Osteoblast (primary cell): ENCODE measurements at regions not wholly inside any gene's neighbourhood (a gene's known extent, or its start where the extent isn't known, plus 50 kb on each side); places are given as distances from the start of the nearest gene placed in this dataset.

Source experiments
- DNase-seq: peaks from one replicate; pipeline ENCODE4 v3.0.0; 2011; ENCODE audit warnings: low spot score, mixed read lengths; ENCODE audit not compliant: insufficient read length; ENCODE audit errors: missing footprints
- H2AFZ ChIP-seq: 2 replicates; pipeline ENCODE4 v1.6.0; 2011; ENCODE audit warnings: mild to moderate bottlenecking, low read length
- H3K27ac ChIP-seq: 2 replicates; pipeline ENCODE4 v1.5.1; 2011; ENCODE audit warnings: mild to moderate bottlenecking, low read depth, low read length, moderate library complexity
- H3K27me3 ChIP-seq: 2 replicates; pipeline ENCODE4 v1.6.0; 2012; ENCODE audit warnings: mild to moderate bottlenecking, control low read depth, inconsistent platforms, low read length, moderate library complexity; ENCODE audit not compliant: insufficient read depth
- H3K36me3 ChIP-seq: 2 replicates; pipeline ENCODE4 v1.5.1; 2011; ENCODE audit warnings: mild to moderate bottlenecking, low read length, control low read depth, moderate library complexity; ENCODE audit not compliant: insufficient read depth
- H3K4me1 ChIP-seq: 2 replicates; pipeline ENCODE4 v1.5.1; 2011; ENCODE audit warnings: mild to moderate bottlenecking, low read length, control low read depth, moderate library complexity; ENCODE audit not compliant: insufficient read depth
- H3K4me2 ChIP-seq: 2 replicates; pipeline ENCODE4 v1.6.0; 2011; ENCODE audit warnings: mild to moderate bottlenecking, low read length; ENCODE audit not compliant: insufficient read depth
- H3K4me3 ChIP-seq: fragments of 200-600 bp; sonication (generic); 3 replicates; pipeline ENCODE4 v1.5.1; 2012; ENCODE audit warnings: mild to moderate bottlenecking, low read length, inconsistent platforms; ENCODE audit not compliant: insufficient read depth
- H3K79me2 ChIP-seq: 2 replicates; pipeline ENCODE4 v1.6.0; 2012; ENCODE audit warnings: mild to moderate bottlenecking, low read length, control low read depth, inconsistent platforms; ENCODE audit not compliant: insufficient read depth
- H3K9me3 ChIP-seq: 2 replicates; pipeline ENCODE4 v1.5.1; 2011; ENCODE audit warnings: low read depth, low read length, control low read depth
- H4K20me1 ChIP-seq: 2 replicates; pipeline ENCODE4 v1.6.0; 2012; ENCODE audit warnings: mild to moderate bottlenecking, low read length, control low read depth; ENCODE audit not compliant: insufficient read depth
- CTCF ChIP-seq: IDR thresholded peaks from 2 replicates; pipeline ENCODE4 v1.5.1; 2011; ENCODE audit warnings: mild to moderate bottlenecking, low read depth, low read length, moderate library complexity; ENCODE audit errors: extremely low read depth

GRCh38 chr1:217088521-217089284, 365.5 kb upstream of the ESRRG start:
- no peaks in the 10 kb centered on the region for H3K79me2 ChIP-seq
- H4K20me1 ChIP-seq, result no peaks in the 10 kb centered on the region
- no peaks in the 10 kb centered on the region for H3K27me3 ChIP-seq
- no peaks in the 10 kb centered on the region for H3K4me1 ChIP-seq
- H3K9me3 ChIP-seq, result no peaks in the 10 kb centered on the region
- TF ChIP-seq CTCF, result no peak
- no peak overlapping the region for H3K4me2 ChIP-seq
- no peak overlapping the region for H2AFZ ChIP-seq
- no peak overlapping the region for H3K27ac ChIP-seq
- no peak overlapping the region for H3K4me3 ChIP-seq
- H3K36me3 ChIP-seq, result no peaks in the 10 kb centered on the region
- DNase-seq, result no peak

GRCh38 chr1:217088011-217088410, 364.8 kb upstream of the ESRRG start:
- H3K4me1 ChIP-seq, result no peaks in the 10 kb centered on the region
- H3K4me3 ChIP-seq, result no peak overlapping the region
- no peaks in the 10 kb centered on the region for H3K9me3 ChIP-seq
- no peaks in the 10 kb centered on the region for H4K20me1 ChIP-seq
- no peaks in the 10 kb centered on the region for H3K79me2 ChIP-seq
- no peaks in the 10 kb centered on the region for H3K27me3 ChIP-seq
- no peak for TF ChIP-seq CTCF
- no peak overlapping the region for H3K4me2 ChIP-seq
- H3K36me3 ChIP-seq, result no peaks in the 10 kb centered on the region
- no peak for DNase-seq
- no peak overlapping the region for H2AFZ ChIP-seq
- H3K27ac ChIP-seq, result no peak overlapping the region

DNA sequence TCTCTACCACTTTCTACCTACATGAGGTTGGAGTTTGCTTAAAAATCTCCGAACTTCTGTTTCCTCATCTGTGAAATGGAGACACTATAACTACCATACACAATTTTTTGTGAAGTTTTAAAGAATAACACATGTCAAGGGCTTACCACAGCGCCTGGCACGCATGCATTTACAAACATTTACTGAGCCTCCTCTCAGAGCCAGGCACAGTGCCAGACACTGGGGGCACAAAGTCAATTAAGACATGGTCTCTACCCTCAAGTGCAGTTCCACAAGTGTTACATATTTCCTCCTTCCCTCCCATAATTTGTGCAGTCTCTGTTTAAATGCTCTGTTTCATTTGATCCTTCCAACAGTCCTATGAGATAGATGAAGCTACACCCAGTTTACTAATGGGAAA, 356.4 kb upstream of the ESRRG start:
- no peaks in the 10 kb centered on the region for H3K4me1 ChIP-seq
- no peak overlapping the region for H3K4me2 ChIP-seq
- no peaks in the 10 kb centered on the region for H3K79me2 ChIP-seq
- no peak for TF ChIP-seq CTCF
- DNase-seq, result no peak
- H3K4me3 ChIP-seq, result no peak overlapping the region
- no peaks in the 10 kb centered on the region for H3K27me3 ChIP-seq
- H2AFZ ChIP-seq, result no peak overlapping the region
- no peaks in the 10 kb centered on the region for H3K9me3 ChIP-seq
- H3K36me3 ChIP-seq, result no peaks in the 10 kb centered on the region
- no peaks in the 10 kb centered on the region for H4K20me1 ChIP-seq
- H3K27ac ChIP-seq, result no peak overlapping the region

GRCh38 chr1:217078959-217079358, 355.7 kb upstream of the ESRRG start:
- Histone ChIP-seq H3K4me3 (no peak overlapping the region), H4K20me1 (no peaks in the 10 kb centered on the region), H2AFZ (no peak overlapping the region), H3K4me1 (no peaks in the 10 kb centered on the region), H3K36me3 (no peaks in the 10 kb centered on the region), H3K27ac (no peak overlapping the region), H3K4me2 (no peak overlapping the region), H3K79me2 (no peaks in the 10 kb centered on the region), H3K9me3 (no peaks in the 10 kb centered on the region), H3K27me3 (no peaks in the 10 kb centered on the region)
- no peak for TF ChIP-seq CTCF
- DNase-seq, result no peak
